ENCODE measurements at regions not wholly inside any gene's neighbourhood (a gene's known extent, or its start where the extent isn't known, plus 50 kb on each side); places are given as distances from the start of the nearest gene placed in this dataset.

DNA sequence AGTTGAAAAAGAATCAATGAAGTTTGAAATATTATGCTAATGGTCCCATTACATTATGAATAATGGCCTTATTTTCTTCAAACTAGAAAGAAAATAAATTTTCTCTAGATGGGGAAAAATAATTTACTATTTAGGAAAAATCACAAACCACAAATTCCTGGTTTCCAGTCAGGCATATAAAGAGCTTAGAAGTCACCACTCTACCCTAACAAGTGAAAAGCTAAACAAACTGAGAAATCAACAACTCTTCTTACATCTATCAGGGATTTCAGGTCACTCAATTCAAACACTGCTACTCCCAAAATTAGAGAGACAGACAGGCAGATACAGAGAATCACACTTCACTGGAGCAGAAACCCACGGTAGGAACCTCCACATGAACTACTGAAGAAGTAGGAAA lies 82.1 kb upstream of the LRRC7 start:
- TF ChIP-seq PATZ1 (CRISPR knock-in tag; IDR thresholded peaks at IDR 0.05; ENCODE audit: borderline replicate concordance): no peak
- TF ChIP-seq ZNF565 (CRISPR knock-in tag; conservative IDR thresholded peaks at IDR 0.05; ENCODE audit: low read depth): no peak
- TF ChIP-seq ZFP30 (CRISPR knock-in tag; IDR thresholded peaks at IDR 0.05): no peak
- TF ChIP-seq TOX (CRISPR knock-in tag; IDR thresholded peaks at IDR 0.05; ENCODE audit: borderline replicate concordance): no peak
- no peak for TF ChIP-seq CSRNP3 (CRISPR knock-in tag; IDR thresholded peaks at IDR 0.05)
- no peak for TF ChIP-seq POU6F1 (CRISPR knock-in tag; IDR thresholded peaks at IDR 0.05; ENCODE audit: borderline replicate concordance, low read depth)
- no peak for TF ChIP-seq ZC3H10 (CRISPR knock-in tag; IDR thresholded peaks at IDR 0.05)
- TF ChIP-seq ZNF70 (CRISPR knock-in tag; IDR thresholded peaks at IDR 0.05): no peak
- TF ChIP-seq GLIS3 (CRISPR knock-in tag; IDR thresholded peaks at IDR 0.05): no peak
- TF ChIP-seq, protein P1, sequence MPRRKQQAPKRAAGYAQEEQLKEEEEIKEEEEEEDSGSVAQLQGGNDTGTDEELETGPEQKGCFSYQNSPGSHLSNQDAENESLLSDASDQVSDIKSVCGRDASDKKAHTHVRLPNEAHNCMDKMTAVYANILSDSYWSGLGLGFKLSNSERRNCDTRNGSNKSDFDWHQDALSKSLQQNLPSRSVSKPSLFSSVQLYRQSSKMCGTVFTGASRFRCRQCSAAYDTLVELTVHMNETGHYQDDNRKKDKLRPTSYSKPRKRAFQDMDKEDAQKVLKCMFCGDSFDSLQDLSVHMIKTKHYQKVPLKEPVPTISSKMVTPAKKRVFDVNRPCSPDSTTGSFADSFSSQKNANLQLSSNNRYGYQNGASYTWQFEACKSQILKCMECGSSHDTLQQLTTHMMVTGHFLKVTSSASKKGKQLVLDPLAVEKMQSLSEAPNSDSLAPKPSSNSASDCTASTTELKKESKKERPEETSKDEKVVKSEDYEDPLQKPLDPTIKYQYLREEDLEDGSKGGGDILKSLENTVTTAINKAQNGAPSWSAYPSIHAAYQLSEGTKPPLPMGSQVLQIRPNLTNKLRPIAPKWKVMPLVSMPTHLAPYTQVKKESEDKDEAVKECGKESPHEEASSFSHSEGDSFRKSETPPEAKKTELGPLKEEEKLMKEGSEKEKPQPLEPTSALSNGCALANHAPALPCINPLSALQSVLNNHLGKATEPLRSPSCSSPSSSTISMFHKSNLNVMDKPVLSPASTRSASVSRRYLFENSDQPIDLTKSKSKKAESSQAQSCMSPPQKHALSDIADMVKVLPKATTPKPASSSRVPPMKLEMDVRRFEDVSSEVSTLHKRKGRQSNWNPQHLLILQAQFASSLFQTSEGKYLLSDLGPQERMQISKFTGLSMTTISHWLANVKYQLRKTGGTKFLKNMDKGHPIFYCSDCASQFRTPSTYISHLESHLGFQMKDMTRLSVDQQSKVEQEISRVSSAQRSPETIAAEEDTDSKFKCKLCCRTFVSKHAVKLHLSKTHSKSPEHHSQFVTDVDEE (CRISPR knock-in tag; IDR thresholded peaks at IDR 0.05): no peak
- TF ChIP-seq ARNTL (CRISPR knock-in tag; IDR thresholded peaks at IDR 0.05; ENCODE audit: borderline replicate concordance, low read depth): no peak
- no peak for TF ChIP-seq ISL1 (CRISPR knock-in tag; IDR thresholded peaks at IDR 0.05)
- TF ChIP-seq SNAI2 (CRISPR knock-in tag; IDR thresholded peaks at IDR 0.05): no peak
- no peak for TF ChIP-seq PPARA (CRISPR knock-in tag; IDR thresholded peaks at IDR 0.05; ENCODE audit: borderline replicate concordance)
- TF ChIP-seq ZNF8 (CRISPR knock-in tag; IDR thresholded peaks at IDR 0.05): no peak
- no peak for ATAC-seq

DNA sequence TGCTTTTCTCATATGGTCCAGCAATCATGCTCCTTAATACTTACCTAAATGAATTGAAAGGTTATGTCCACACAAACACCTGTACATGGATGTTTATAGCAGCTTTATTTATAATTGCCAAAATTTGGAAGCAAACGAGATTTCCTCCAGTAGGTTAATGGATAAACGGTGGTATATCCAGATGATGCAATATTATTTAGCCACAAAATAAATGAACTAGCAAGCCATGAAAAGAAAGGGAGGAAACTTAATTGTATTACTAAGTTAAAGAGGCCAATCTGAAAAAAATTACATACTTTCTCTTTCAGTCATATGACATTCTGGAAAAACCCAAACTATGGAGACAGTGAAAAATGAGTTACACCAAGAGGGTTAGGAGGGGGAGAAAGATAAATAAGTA lies 76.3 kb upstream of the LRRC7 start:
- TF ChIP-seq ZFP30 (CRISPR knock-in tag; IDR thresholded peaks at IDR 0.05): no peak
- no peak for TF ChIP-seq SNAI2 (CRISPR knock-in tag; IDR thresholded peaks at IDR 0.05)
- TF ChIP-seq ZFP3 (CRISPR knock-in tag; IDR thresholded peaks at IDR 0.05): no peak
- TF ChIP-seq OSR1 (CRISPR knock-in tag; IDR thresholded peaks at IDR 0.05): no peak
- TF ChIP-seq CSDC2 (CRISPR knock-in tag; IDR thresholded peaks at IDR 0.05): no peak
- no peak for TF ChIP-seq ZNF565 (CRISPR knock-in tag; conservative IDR thresholded peaks at IDR 0.05; ENCODE audit: low read depth)
- no peak for TF ChIP-seq TOX (CRISPR knock-in tag; IDR thresholded peaks at IDR 0.05; ENCODE audit: borderline replicate concordance)
- TF ChIP-seq ZC3H10 (CRISPR knock-in tag; IDR thresholded peaks at IDR 0.05): no peak
- no peak for TF ChIP-seq ZNF8 (CRISPR knock-in tag; IDR thresholded peaks at IDR 0.05)
- ATAC-seq: no peak

- no peak for TF ChIP-seq OSR1 (CRISPR knock-in tag; IDR thresholded peaks at IDR 0.05)
- TF ChIP-seq ISL1 (CRISPR knock-in tag; IDR thresholded peaks at IDR 0.05): peak; percentile 78
- TF ChIP-seq RARB (CRISPR knock-in tag; IDR thresholded peaks at IDR 0.05): no peak
- TF ChIP-seq CSRNP3 (CRISPR knock-in tag; IDR thresholded peaks at IDR 0.05): peak; percentile 41; the same call in 1 of the 2 replicates
- 0 out of 2 replicates have a peak, but pooled peaks have one; percentile 51 for TF ChIP-seq CREB5 (CRISPR knock-in tag; IDR thresholded peaks at IDR 0.05; ENCODE audit: low read depth)
- ATAC-seq: no peak
These were observed 75.4 kb upstream of the LRRC7 start for GRCh38 chr1:69492286-69492685.
